C4-2B (cell line): ENCODE measurements at regions not wholly inside any gene's neighbourhood (a gene's known extent, or its start where the extent isn't known, plus 50 kb on each side); places are given as distances from the start of the nearest gene placed in this dataset.

Experiments used
- ZFX ChIP-seq: fragments of 450-650 bp; IDR thresholded peaks from 2 replicates; pipeline ENCODE4 v1.6.1; 2017
- TF ChIP-seq, protein P1 (sequence below): fragments of 450-650 bp; conservative IDR thresholded peaks from 2 replicates; pipeline ENCODE4 v1.5.1; 2017; ENCODE audit warnings: mild to moderate bottlenecking

DNA sequence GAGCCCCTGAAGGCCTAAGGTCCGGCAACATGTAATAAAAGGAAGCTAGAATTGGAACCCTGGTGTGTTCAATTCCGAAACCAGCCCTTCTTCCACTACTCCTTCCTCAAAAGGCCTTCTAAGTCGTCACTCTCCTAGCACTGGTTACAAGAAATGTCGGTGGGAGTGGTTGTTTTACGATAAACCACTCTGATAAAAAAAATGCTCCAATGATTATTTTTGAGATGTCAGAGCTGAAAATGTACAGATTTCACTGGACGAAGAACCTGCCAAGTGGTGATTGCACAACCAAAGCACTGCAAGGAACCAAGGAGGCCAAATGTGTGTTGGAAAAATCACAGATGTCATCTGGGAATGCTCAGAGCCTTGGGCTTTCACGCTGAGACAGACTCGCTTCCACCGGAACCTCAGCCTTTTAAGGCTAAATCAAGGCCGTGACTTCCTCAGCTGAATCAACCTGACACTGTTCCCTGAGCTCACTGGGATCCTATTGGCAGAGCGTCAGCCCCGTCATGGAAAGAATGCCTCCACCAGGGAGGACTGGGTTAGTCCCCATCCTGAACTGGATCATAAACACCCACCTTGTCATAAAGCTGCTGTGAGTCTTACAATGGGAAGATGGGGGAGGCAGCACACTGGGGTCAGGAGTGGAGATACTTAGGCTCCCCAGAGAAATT lies 108.1 kb upstream of the THBS1 start:
- TF ChIP-seq, protein P1, sequence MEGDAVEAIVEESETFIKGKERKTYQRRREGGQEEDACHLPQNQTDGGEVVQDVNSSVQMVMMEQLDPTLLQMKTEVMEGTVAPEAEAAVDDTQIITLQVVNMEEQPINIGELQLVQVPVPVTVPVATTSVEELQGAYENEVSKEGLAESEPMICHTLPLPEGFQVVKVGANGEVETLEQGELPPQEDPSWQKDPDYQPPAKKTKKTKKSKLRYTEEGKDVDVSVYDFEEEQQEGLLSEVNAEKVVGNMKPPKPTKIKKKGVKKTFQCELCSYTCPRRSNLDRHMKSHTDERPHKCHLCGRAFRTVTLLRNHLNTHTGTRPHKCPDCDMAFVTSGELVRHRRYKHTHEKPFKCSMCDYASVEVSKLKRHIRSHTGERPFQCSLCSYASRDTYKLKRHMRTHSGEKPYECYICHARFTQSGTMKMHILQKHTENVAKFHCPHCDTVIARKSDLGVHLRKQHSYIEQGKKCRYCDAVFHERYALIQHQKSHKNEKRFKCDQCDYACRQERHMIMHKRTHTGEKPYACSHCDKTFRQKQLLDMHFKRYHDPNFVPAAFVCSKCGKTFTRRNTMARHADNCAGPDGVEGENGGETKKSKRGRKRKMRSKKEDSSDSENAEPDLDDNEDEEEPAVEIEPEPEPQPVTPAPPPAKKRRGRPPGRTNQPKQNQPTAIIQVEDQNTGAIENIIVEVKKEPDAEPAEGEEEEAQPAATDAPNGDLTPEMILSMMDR: no peak
- no peak for TF ChIP-seq ZFX
